Esophagus muscularis mucosa (tissue), 4 donors: ENCODE measurements at regions not wholly inside any gene's neighbourhood (a gene's known extent, or its start where the extent isn't known, plus 50 kb on each side); places are given as distances from the start of the nearest gene placed in this dataset.

Experiments
- EP300 ChIP-seq: sonication (generic); formaldehyde crosslinking; IDR thresholded peaks from one replicate; pipeline ENCODE4 v1.6.1; 2017; ENCODE audit warnings: antibody characterized with exemption
- POLR2A ChIP-seq: fragments of 450-650 bp; IDR thresholded peaks from one replicate; pipeline ENCODE4 v1.6.1; 2017; ENCODE audit warnings: antibody characterized with exemption, moderate library complexity, mild to moderate bottlenecking, low read depth
- POLR2AphosphoS5 ChIP-seq, 2 donors: sonication (generic); formaldehyde crosslinking; IDR thresholded peaks; one replicate each; pipeline ENCODE4 v1.6.1; 2017; ENCODE audit warnings: antibody characterized with exemption in 2 of 2
- TF ChIP-seq, protein P1 (sequence below), 3 experiments: fragments of 200-600 bp in 2 of 3; fragments of 450-650 bp in 1 of 3; sonication (generic) in 2 of 3; IDR thresholded peaks; one replicate each; pipeline ENCODE4 v1.5.1; 2017 to 2019; ENCODE audit warnings: antibody characterized with exemption in 3 of 3, mild to moderate bottlenecking in 2 of 3, moderate library complexity in 1 of 3

DNA sequence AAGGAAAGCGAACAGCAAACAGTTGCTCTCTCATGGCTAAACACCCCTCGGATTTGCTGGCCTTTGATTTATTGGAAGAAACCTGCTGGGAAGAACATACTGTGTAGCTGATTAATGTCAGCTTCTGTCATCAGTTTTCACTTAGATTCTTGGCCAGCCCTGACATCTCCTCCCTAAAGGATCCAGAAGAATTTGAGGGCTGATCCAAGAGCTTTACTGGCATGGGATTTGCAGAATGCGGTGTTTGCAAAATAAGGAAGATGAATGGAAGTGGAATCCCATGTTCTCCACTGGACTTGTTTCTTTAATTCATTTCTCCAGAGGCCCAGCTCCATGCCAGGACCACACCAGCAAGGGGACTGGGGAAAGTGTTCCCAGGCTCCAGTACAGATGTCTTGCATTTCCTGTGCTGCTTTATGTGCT is 80.5 kb downstream of the RDH14 start:
- TF ChIP-seq POLR2AphosphoS5 (IDR thresholded peaks at IDR 0.05) (peak; percentile 47 to 60), POLR2A (no peak), EP300 (no peak)
- TF ChIP-seq, protein P1, sequence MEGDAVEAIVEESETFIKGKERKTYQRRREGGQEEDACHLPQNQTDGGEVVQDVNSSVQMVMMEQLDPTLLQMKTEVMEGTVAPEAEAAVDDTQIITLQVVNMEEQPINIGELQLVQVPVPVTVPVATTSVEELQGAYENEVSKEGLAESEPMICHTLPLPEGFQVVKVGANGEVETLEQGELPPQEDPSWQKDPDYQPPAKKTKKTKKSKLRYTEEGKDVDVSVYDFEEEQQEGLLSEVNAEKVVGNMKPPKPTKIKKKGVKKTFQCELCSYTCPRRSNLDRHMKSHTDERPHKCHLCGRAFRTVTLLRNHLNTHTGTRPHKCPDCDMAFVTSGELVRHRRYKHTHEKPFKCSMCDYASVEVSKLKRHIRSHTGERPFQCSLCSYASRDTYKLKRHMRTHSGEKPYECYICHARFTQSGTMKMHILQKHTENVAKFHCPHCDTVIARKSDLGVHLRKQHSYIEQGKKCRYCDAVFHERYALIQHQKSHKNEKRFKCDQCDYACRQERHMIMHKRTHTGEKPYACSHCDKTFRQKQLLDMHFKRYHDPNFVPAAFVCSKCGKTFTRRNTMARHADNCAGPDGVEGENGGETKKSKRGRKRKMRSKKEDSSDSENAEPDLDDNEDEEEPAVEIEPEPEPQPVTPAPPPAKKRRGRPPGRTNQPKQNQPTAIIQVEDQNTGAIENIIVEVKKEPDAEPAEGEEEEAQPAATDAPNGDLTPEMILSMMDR (IDR thresholded peaks at IDR 0.05): no peak
